DOHH2 (cell line): ENCODE measurements at regions not wholly inside any gene's neighbourhood (a gene's known extent, or its start where the extent isn't known, plus 50 kb on each side); places are given as distances from the start of the nearest gene placed in this dataset.

Source experiments
- H3F3A ChIP-seq: fragments of 200-600 bp; sonication (generic), shearing (Covaris generic); 2 replicates; pipeline ENCODE4 v1.6.0; 2016; ENCODE audit warnings: antibody characterized with exemption, mild to moderate bottlenecking; ENCODE audit not compliant: control insufficient read depth, insufficient read depth
- H3K27ac ChIP-seq: fragments of 200-600 bp; sonication (generic); 2 replicates; pipeline ENCODE4 v1.5.1; 2014; ENCODE audit warnings: low read depth, mild to moderate bottlenecking, low read length, moderate library complexity
- H3K27me3 ChIP-seq: fragments of 200-600 bp; sonication (generic); 2 replicates; pipeline ENCODE4 v1.6.1; 2014; ENCODE audit warnings: mild to moderate bottlenecking, low read length, mixed read lengths; ENCODE audit not compliant: control insufficient read depth
- H3K36me3 ChIP-seq: fragments of 200-600 bp; sonication (generic); 2 replicates; pipeline ENCODE4 v1.6.1; 2014; ENCODE audit warnings: mild to moderate bottlenecking, low read length, moderate library complexity, mixed read lengths; ENCODE audit not compliant: control insufficient read depth
- H3K4me1 ChIP-seq: fragments of 200-600 bp; sonication (generic); 2 replicates; pipeline ENCODE4 v1.6.1; 2014; ENCODE audit warnings: mild to moderate bottlenecking, low read length, mixed read lengths; ENCODE audit not compliant: control insufficient read depth
- H3K4me2 ChIP-seq: fragments of 200-600 bp; sonication (generic); 2 replicates; pipeline ENCODE4 v1.6.0; 2014; ENCODE audit warnings: mild to moderate bottlenecking, low read length, moderate library complexity
- H3K4me3 ChIP-seq: fragments of 200-600 bp; sonication (generic); 2 replicates; pipeline ENCODE4 v1.5.1; 2014; ENCODE audit warnings: mild to moderate bottlenecking, low read length, mixed read lengths
- H3K79me2 ChIP-seq: fragments of 200-600 bp; sonication (generic); 2 replicates; pipeline ENCODE4 v1.6.1; 2014; ENCODE audit warnings: mild to moderate bottlenecking, low read length, mixed read lengths; ENCODE audit not compliant: control insufficient read depth
- H3K9me2 ChIP-seq: fragments of 200-600 bp; sonication (generic); replicated peaks from 2 replicates; pipeline ENCODE4 v1.6.1; 2014; ENCODE audit warnings: mild to moderate bottlenecking, low read length, mixed read lengths; ENCODE audit not compliant: control insufficient read depth
- H3K9me3 ChIP-seq: fragments of 200-600 bp; sonication (generic); 2 replicates; pipeline ENCODE4 v1.6.1; 2014; ENCODE audit warnings: antibody characterized with exemption, low read length, mixed read lengths; ENCODE audit not compliant: control insufficient read depth, insufficient read depth
- H4K20me1 ChIP-seq: fragments of 200-600 bp; sonication (generic); 2 replicates; pipeline ENCODE4 v1.6.0; 2014; ENCODE audit warnings: low read depth, mild to moderate bottlenecking, antibody characterized with exemption, low read length, moderate library complexity; ENCODE audit not compliant: control insufficient read depth, insufficient read depth
- EZH2phosphoT487 ChIP-seq: fragments of 200-600 bp; sonication (generic); IDR thresholded peaks from 2 replicates; pipeline ENCODE4 v1.6.1; 2017; ENCODE audit warnings: borderline replicate concordance, mild to moderate bottlenecking, antibody characterized with exemption, low read length, moderate library complexity, mixed read lengths
- TF ChIP-seq, protein P1 (sequence below): fragments of 200-600 bp; sonication (generic); IDR thresholded peaks from one replicate; pipeline ENCODE4 v1.5.1; 2014; ENCODE audit warnings: antibody characterized with exemption, mild to moderate bottlenecking, low read depth, low read length; ENCODE audit not compliant: poor library complexity, severe bottlenecking

DNA sequence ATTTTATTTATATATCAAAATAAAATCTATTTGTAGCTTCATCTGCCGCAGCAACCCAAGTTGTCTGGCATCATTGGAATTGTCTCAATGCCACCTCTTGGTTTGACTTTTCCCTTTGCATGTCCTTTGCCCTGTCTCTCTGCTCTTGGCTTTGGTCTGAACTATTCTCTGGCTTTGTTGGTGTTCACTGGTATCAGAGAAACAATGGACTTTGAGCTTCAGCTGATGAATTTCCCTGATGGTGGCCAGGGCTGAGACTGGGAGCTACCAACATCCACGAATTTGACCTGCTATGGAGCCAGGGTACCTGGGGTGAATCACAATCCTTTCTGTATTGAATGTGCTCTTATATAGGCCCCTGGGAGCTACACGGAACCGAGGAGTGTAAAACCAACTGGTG is 311.7 kb upstream of the KIAA1217 start:
- Histone ChIP-seq H3K4me2 (no peak overlapping the region), H3K4me1 (no peaks in the 10 kb centered on the region), H3K9me3 (no peaks in the 10 kb centered on the region), H3F3A (no peaks in the 10 kb centered on the region), H3K27me3 (no peaks in the 10 kb centered on the region), H3K9me2 (no peaks in the 10 kb centered on the region), H3K79me2 (no peaks in the 10 kb centered on the region), H4K20me1 (no peaks in the 10 kb centered on the region), H3K27ac (no peak overlapping the region), H3K36me3 (no peaks in the 10 kb centered on the region), H3K4me3 (no peak overlapping the region)
- TF ChIP-seq, protein P1, sequence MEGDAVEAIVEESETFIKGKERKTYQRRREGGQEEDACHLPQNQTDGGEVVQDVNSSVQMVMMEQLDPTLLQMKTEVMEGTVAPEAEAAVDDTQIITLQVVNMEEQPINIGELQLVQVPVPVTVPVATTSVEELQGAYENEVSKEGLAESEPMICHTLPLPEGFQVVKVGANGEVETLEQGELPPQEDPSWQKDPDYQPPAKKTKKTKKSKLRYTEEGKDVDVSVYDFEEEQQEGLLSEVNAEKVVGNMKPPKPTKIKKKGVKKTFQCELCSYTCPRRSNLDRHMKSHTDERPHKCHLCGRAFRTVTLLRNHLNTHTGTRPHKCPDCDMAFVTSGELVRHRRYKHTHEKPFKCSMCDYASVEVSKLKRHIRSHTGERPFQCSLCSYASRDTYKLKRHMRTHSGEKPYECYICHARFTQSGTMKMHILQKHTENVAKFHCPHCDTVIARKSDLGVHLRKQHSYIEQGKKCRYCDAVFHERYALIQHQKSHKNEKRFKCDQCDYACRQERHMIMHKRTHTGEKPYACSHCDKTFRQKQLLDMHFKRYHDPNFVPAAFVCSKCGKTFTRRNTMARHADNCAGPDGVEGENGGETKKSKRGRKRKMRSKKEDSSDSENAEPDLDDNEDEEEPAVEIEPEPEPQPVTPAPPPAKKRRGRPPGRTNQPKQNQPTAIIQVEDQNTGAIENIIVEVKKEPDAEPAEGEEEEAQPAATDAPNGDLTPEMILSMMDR, result no peak
- no peak for TF ChIP-seq EZH2phosphoT487

DNA sequence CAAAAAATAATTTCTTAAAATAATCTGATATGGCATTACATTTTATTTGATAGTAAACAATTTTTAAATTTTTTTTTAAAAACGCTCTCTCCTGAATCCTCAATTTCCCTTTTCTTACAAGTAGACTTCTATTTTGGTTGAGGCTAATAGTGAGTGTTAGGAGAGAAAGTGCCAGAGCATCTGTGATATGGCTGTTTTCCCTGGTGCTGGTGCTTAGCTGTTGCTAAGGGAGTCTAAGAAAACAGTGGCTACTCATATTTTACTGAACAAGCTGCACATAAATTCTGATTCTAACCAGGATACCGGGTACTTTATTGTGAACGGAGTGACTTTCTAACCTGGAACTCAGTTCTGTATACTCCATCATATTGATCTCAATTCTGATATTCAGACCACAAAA is 311.1 kb upstream of the KIAA1217 start:
- Histone ChIP-seq H3K27me3 (no peaks in the 10 kb centered on the region), H3K79me2 (no peaks in the 10 kb centered on the region), H3K4me1 (no peaks in the 10 kb centered on the region), H3K4me2 (no peak overlapping the region), H4K20me1 (no peaks in the 10 kb centered on the region), H3F3A (no peaks in the 10 kb centered on the region), H3K9me3 (no peaks in the 10 kb centered on the region), H3K9me2 (no peaks in the 10 kb centered on the region), H3K36me3 (no peaks in the 10 kb centered on the region), H3K27ac (no peak overlapping the region), H3K4me3 (no peak overlapping the region)
- no peak for TF ChIP-seq EZH2phosphoT487
- TF ChIP-seq, protein P1, result no peak

DNA sequence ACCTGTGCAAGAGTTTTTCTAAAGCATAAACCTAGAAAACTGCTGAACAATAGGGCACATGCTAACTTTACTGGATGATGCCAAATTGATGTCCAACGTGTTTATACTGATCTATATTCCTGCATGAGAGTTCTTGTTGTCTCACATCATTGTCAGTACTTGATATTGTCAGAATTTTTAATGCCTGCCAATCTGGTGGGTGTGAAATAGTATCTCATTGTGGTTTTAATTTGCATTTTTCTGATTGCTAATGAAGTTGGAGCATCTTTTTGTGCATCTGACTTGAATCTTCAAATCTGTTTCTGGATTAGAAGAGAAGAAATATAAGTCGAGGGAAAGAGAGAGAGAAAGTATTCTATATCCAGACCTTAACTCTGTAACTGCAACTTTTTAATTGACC is 309.8 kb upstream of the KIAA1217 start:
- no peaks in the 10 kb centered on the region for H3K27me3 ChIP-seq
- H3K27ac ChIP-seq, result no peak overlapping the region
- H3K9me3 ChIP-seq, result no peaks in the 10 kb centered on the region
- no peaks in the 10 kb centered on the region for H3K9me2 ChIP-seq
- no peaks in the 10 kb centered on the region for H3F3A ChIP-seq
- H3K4me2 ChIP-seq, result no peak overlapping the region
- no peaks in the 10 kb centered on the region for H3K36me3 ChIP-seq
- no peaks in the 10 kb centered on the region for H3K79me2 ChIP-seq
- H3K4me3 ChIP-seq, result no peak overlapping the region
- H4K20me1 ChIP-seq, result no peaks in the 10 kb centered on the region
- H3K4me1 ChIP-seq, result no peaks in the 10 kb centered on the region
- TF ChIP-seq, protein P1, result no peak
- TF ChIP-seq EZH2phosphoT487, result no peak

DNA sequence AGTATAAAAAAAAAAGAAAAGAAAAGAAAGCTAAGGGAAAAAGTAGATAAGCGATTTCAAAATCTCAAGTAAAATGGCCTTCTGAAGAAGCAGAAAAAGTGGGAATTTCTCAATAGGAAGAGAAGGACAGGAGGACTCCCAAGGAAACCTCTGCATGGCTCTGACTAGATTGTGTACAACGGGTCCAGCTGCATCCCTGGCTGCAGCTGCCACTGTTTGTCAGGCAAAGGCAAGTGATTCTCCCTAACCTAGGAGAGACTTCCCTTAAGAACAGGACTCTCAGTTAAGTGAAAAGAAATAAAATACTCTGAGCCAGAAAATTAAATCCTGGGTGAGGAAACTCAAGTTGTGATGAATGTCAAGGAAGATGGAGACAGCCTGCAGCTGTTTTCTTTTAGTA is 298.6 kb upstream of the KIAA1217 start:
- no peaks in the 10 kb centered on the region for H3K36me3 ChIP-seq

More for the DNA sequence above, 298.6 kb upstream of the KIAA1217 start:
- no peaks in the 10 kb centered on the region for H3F3A ChIP-seq
- no peaks in the 10 kb centered on the region for H3K9me3 ChIP-seq
- H3K4me2 ChIP-seq, result no peak overlapping the region
- no peaks in the 10 kb centered on the region for H3K4me1 ChIP-seq
- H4K20me1 ChIP-seq, result no peaks in the 10 kb centered on the region
- no peak overlapping the region for H3K4me3 ChIP-seq
- TF ChIP-seq, protein P1, result no peak
- TF ChIP-seq EZH2phosphoT487, result no peak
- H3K27ac ChIP-seq, result no peak overlapping the region
- H3K79me2 ChIP-seq, result no peaks in the 10 kb centered on the region
- no peaks in the 10 kb centered on the region for H3K9me2 ChIP-seq
- no peaks in the 10 kb centered on the region for H3K27me3 ChIP-seq
